Nephron (organoid): ENCODE measurements at regions not wholly inside any gene's neighbourhood (a gene's known extent, or its start where the extent isn't known, plus 50 kb on each side); places are given as distances from the start of the nearest gene placed in this dataset.
A peak's percentile ranks its signal among the peaks of the same experiment; 100 is the strongest.
"Not testable (repeated sequence)": the region's sequence is repeated elsewhere in the genome, so short reads cannot be mapped to it uniquely, and the experiment has no call there.

Source experiments
- H3K27ac Mint-ChIP-seq, 3 experiments: 2 replicates each; pipeline ENCODE4 v1.8.0; 2020; ENCODE audit warnings: mixed read lengths in 3 of 3, mild to moderate bottlenecking in 2 of 3, moderate library complexity in 1 of 3
- H3K27me3 Mint-ChIP-seq: 2 replicates; pipeline ENCODE4 v1.8.0; 2021; ENCODE audit warnings: low read depth, mild to moderate bottlenecking, moderate library complexity, mixed read lengths
- H3K36me3 Mint-ChIP-seq: 2 replicates; pipeline ENCODE4 v1.8.0; 2020; ENCODE audit warnings: low read depth, mixed read lengths
- H3K4me1 Mint-ChIP-seq: 2 replicates; pipeline ENCODE4 v1.8.0; 2020; ENCODE audit warnings: mixed read lengths
- H3K4me3 Mint-ChIP-seq, 3 experiments: 2 replicates each; pipeline ENCODE4 v1.8.0; 2020; ENCODE audit warnings: mild to moderate bottlenecking in 3 of 3, mixed read lengths in 3 of 3, moderate library complexity in 2 of 3
- H3K9me3 Mint-ChIP-seq: 2 replicates; pipeline ENCODE4 v1.8.0; 2020; ENCODE audit warnings: mixed read lengths
- CTCF ChIP-seq, 3 experiments: fragments of 200-600 bp; sonication (generic); IDR thresholded peaks; one replicate each; pipeline ENCODE4 v1.5.0; 2021; ENCODE audit warnings: antibody characterized with exemption in 3 of 3; ENCODE audit not compliant: unreplicated experiment in 3 of 3

- H3K9me3 Mint-ChIP-seq: no peaks in the 10 kb centered on the region
- H3K4me1 Mint-ChIP-seq: peaks cover 5% of the 10 kb centered on the region
- peak overlapping the region in 1 of 3 experiments; percentile 5 for H3K4me3 Mint-ChIP-seq
- H3K27me3 Mint-ChIP-seq: no peaks in the 10 kb centered on the region
- H3K27ac Mint-ChIP-seq: peak overlapping the region; percentile 87 to 97 (median 94)
- TF ChIP-seq CTCF (IDR thresholded peaks at IDR 0.05; ENCODE audit: unreplicated experiment in 3 of 3): no peak
- H3K36me3 Mint-ChIP-seq: no peaks in the 10 kb centered on the region
These were observed 124.3 kb downstream of the TLR4 start for GRCh38 chr9:117828466-117828865.

- TF ChIP-seq CTCF (IDR thresholded peaks at IDR 0.05; ENCODE audit: unreplicated experiment in 3 of 3): no peak
- H3K4me1 Mint-ChIP-seq: no peaks in the 10 kb centered on the region
- H3K4me3 Mint-ChIP-seq: no peak overlapping the region
- peak overlapping the region in 1 of 3 experiments; percentile 31 for H3K27ac Mint-ChIP-seq
- H3K9me3 Mint-ChIP-seq: no peaks in the 10 kb centered on the region
- no peaks in the 10 kb centered on the region for H3K36me3 Mint-ChIP-seq
- peaks cover 7% of the 10 kb centered on the region for H3K27me3 Mint-ChIP-seq
These were observed 131.6 kb downstream of the TLR4 start for GRCh38 chr9:117835798-117836197.

GRCh38 chr9:117839862-117840261 is 135.7 kb downstream of the TLR4 start:
- Mint-ChIP-seq H3K27ac (no peak overlapping the region), H3K4me1 (no peaks in the 10 kb centered on the region), H3K36me3 (no peaks in the 10 kb centered on the region), H3K4me3 (no peak overlapping the region), H3K9me3 (no peaks in the 10 kb centered on the region), H3K27me3 (peaks cover 7% of the 10 kb centered on the region)
- no peak for TF ChIP-seq CTCF (IDR thresholded peaks at IDR 0.05; ENCODE audit: unreplicated experiment in 3 of 3)

- H3K27me3 Mint-ChIP-seq, H3K9me3 Mint-ChIP-seq, H3K27ac Mint-ChIP-seq, H3K4me3 Mint-ChIP-seq, H3K36me3 Mint-ChIP-seq, H3K4me1 Mint-ChIP-seq: not testable (repeated sequence)
These were observed 147.7 kb downstream of the TLR4 start for GRCh38 chr9:117851836-117852461.

- no peak for TF ChIP-seq CTCF (IDR thresholded peaks at IDR 0.05; ENCODE audit: unreplicated experiment in 3 of 3)
- no peaks in the 10 kb centered on the region for H3K9me3 Mint-ChIP-seq
- H3K4me3 Mint-ChIP-seq: no peak overlapping the region
These were observed 154.4 kb downstream of the TLR4 start for GRCh38 chr9:117858561-117858960.

GRCh38 chr9:117860849-117861248 is 156.6 kb downstream of the TLR4 start:
- Mint-ChIP-seq H3K36me3 (no peaks in the 10 kb centered on the region), H3K4me1 (no peaks in the 10 kb centered on the region), H3K27me3 (no peaks in the 10 kb centered on the region), H3K27ac (no peak overlapping the region), H3K4me3 (no peak overlapping the region), H3K9me3 (no peaks in the 10 kb centered on the region)
- TF ChIP-seq CTCF (IDR thresholded peaks at IDR 0.05; ENCODE audit: unreplicated experiment in 3 of 3): no peak

More at GRCh38 chr9:117858561-117858960, 154.4 kb downstream of the TLR4 start:
- Mint-ChIP-seq H3K27me3 (no peaks in the 10 kb centered on the region), H3K4me1 (no peaks in the 10 kb centered on the region), H3K27ac (no peak overlapping the region), H3K36me3 (no peaks in the 10 kb centered on the region)
